ENCODE measurements at regions not wholly inside any gene's neighbourhood (a gene's known extent, or its start where the extent isn't known, plus 50 kb on each side); places are given as distances from the start of the nearest gene placed in this dataset.

DNA sequence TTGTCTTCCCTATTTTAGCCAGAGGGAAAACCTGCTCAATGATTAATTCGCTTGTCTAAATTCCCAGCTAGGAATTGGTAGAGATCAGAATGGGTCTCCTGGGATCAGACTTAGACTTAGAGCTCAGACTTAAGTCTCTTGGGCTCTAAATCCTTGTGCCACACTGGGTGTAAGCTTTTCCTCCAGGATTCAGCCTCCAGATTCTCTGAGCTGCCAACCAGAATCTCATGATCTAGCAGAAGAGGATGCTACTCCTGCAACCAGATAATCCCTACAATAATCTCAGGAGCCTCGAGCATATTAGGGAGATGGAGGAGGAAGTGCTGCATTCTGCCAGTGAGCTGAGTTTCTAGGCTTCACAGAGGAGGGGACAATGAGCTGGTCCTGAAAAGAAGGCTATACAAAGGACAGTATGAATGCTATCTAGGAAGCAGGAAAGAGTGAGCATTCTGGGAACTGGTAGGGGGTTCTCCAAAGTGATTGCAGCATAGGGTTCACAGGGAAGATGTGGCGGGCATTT, 211.6 kb upstream of the SESN3 start:
- no peak for TF ChIP-seq POLR2A (IDR thresholded peaks at IDR 0.05)
- TF ChIP-seq, protein P1, sequence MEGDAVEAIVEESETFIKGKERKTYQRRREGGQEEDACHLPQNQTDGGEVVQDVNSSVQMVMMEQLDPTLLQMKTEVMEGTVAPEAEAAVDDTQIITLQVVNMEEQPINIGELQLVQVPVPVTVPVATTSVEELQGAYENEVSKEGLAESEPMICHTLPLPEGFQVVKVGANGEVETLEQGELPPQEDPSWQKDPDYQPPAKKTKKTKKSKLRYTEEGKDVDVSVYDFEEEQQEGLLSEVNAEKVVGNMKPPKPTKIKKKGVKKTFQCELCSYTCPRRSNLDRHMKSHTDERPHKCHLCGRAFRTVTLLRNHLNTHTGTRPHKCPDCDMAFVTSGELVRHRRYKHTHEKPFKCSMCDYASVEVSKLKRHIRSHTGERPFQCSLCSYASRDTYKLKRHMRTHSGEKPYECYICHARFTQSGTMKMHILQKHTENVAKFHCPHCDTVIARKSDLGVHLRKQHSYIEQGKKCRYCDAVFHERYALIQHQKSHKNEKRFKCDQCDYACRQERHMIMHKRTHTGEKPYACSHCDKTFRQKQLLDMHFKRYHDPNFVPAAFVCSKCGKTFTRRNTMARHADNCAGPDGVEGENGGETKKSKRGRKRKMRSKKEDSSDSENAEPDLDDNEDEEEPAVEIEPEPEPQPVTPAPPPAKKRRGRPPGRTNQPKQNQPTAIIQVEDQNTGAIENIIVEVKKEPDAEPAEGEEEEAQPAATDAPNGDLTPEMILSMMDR (IDR thresholded peaks at IDR 0.05) = no peak
- intact Hi-C loops (cut with DNase I; ENCODE audit: low total_unique reads) = no loop called here
- DNase-seq (ENCODE audit: low spot score in 2 of 2) = no peak
- 71 to 72% methylated on average over 3 of the region's 3 CpGs for WGBS, 2 donors
- no peak overlapping the region for H3K4me3 ChIP-seq (ENCODE audit: low read depth, poor library complexity, severe bottlenecking)

DNA sequence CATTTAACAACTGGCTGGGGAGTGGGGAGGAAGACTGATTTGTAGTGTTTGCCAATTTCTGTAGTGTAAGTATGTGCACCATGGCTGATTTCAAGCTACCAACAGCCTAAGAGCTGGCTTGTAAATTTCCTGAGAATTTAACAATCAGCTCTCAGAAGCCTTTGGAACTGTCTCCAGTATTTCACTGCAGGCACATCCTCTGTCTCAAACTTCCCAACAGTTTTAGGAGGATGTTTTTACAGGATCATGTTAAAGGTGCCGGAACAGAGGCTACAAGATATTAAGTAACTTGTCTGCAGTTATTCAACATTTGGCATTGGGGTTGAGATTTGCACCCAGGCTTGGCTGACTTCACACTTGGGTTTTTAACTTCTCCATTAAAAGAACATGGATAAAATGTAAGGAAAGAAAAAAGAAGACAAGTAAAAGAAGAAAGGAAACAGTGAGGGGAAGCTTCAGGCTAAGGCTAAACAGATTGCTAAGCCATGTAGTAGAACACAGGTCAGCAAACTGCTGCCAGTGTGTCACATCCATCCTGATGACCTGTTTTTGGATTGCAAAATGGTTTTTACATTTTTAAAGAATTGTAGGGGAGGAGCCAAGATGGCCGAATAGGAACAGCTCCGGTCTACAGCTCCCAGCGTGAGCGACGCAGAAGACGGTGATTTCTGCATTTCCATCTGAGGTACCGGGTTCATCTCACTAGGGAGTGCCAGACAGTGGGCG, 204.8 kb upstream of the SESN3 start:
- DNase-seq (ENCODE audit: low spot score in 2 of 2) = no peak
- TF ChIP-seq, protein P1 (IDR thresholded peaks at IDR 0.05) = no peak
- TF ChIP-seq POLR2A (IDR thresholded peaks at IDR 0.05) = no peak
- intact Hi-C loops (cut with DNase I; ENCODE audit: low total_unique reads) = no loop called here
- WGBS, 2 donors = 48 to 83% methylated on average over 2 to 6 of the region's 9 CpGs
- H3K4me3 ChIP-seq (ENCODE audit: low read depth, poor library complexity, severe bottlenecking) = no peak overlapping the region

DNA sequence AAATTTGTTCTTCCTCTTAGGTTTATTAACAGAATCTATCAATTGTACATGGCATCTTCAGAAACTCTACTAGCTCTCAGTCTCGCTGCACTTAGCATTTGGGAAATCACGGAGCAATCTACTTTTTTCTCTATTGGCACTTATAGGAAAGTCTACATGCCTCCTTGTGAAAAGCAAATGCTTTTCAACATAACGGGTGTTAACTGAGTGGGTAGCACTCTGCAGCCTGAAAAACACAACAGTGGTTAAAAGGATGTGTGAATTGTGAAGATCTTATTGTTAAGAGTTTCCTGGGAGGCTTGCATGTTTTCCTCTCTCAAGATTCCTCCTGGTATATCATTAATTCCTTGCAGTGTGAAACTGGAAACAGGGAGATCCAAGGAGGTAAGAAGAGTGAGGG, 204.2 kb upstream of the SESN3 start:
- H3K4me3 ChIP-seq (ENCODE audit: low read depth, poor library complexity, severe bottlenecking) = no peak overlapping the region
- TF ChIP-seq POLR2A (IDR thresholded peaks at IDR 0.05) = no peak
- TF ChIP-seq, protein P1 (IDR thresholded peaks at IDR 0.05) = no peak
- intact Hi-C loops (cut with DNase I; ENCODE audit: low total_unique reads) = no loop called here
- DNase-seq (ENCODE audit: low spot score in 2 of 2) = no peak
- 86 to 90% methylated on average over 3 of the region's 3 CpGs for WGBS, 2 donors

DNA sequence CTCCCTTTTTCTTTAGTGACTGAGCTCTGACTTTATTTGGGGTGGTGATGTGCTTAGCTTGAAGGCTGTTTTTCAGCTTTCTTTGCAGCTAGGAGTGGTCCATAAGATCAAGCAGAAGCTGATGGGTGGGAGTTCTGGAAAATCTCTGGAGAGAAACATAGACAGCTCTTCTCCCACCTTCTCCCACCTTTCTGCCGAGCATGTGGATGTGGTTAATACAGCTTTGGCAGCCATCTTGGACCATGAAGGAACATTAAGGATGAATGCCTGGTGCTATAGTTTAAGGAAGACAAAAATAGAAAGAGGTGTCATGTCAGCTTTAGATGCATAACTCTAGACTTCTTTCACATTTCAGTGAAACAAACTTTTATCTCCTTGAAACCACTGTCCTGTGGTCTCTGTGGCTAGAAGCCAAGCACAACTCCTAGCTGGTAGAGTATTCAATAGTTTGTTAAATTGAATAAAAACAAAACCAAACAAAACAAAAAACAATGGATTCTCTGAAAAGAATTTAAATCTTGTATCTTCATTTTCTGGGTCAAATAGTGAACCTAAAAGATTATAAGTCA, 203.6 kb upstream of the SESN3 start:
- no peak overlapping the region for H3K4me3 ChIP-seq (ENCODE audit: low read depth, poor library complexity, severe bottlenecking)
- no peak for DNase-seq (ENCODE audit: low spot score in 2 of 2)
- intact Hi-C loops (cut with DNase I; ENCODE audit: low total_unique reads) = no loop called here
- TF ChIP-seq, protein P1 (IDR thresholded peaks at IDR 0.05) = no peak
- no peak for TF ChIP-seq POLR2A (IDR thresholded peaks at IDR 0.05)
- 85 to 92% methylated on average over 1 of the region's 1 CpG for WGBS, 2 donors

DNA sequence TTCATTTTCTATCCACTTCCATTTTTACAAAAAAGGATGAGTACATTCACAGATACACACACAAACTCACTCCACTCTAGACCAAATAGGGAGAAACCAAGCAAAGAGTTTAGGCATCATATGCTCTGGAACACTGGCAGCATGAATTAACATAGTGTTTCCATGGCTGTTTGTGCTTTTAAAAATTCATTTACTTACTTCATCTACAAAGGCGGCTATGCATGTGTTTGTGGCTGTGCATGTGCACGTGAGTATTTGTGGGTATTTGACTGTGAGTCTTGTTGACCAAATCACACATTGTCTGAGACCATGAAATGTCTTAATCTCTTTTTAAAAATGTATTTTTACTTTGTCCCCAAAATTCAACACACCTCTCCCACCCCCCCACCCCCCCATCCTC, 203.0 kb upstream of the SESN3 start:
- no peak for TF ChIP-seq POLR2A (IDR thresholded peaks at IDR 0.05)
- TF ChIP-seq, protein P1 (IDR thresholded peaks at IDR 0.05) = no peak
- intact Hi-C loops (cut with DNase I; ENCODE audit: low total_unique reads) = no loop called here
- no peak for DNase-seq (ENCODE audit: low spot score in 2 of 2)
- 87 to 89% methylated on average over 2 of the region's 2 CpGs for WGBS, 2 donors
- no peak overlapping the region for H3K4me3 ChIP-seq (ENCODE audit: low read depth, poor library complexity, severe bottlenecking)

Measured in lower leg skin (tissue), 4 donors.